ENCODE measurements at regions not wholly inside any gene's neighbourhood (a gene's known extent, or its start where the extent isn't known, plus 50 kb on each side); places are given as distances from the start of the nearest gene placed in this dataset.

DNA sequence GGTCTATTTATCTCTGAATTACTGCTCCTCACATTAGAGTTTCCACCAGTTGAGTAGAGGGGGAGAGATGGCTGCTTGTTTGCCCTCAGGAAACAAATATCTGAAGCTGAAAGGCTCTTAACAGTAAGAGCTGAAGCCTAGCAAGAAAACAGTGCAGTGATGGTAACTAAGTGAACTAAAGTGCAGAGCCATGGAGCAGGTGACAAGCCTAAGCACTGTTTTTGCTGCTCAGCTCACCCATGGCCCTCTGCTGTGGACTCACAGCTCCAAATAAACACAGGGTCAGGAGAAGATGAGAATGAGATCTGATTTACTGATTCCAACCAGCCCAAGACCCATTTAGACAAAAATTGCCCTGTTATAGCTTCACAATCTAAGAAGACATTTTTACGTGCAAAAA, 118.4 kb downstream of the ETAA1 start:
- no peak overlapping the region for H3K27ac Mint-ChIP-seq
- H3K4me3 Mint-ChIP-seq, result no peak overlapping the region
- DNase-seq (ENCODE audit: low spot score), result no peak
- TF ChIP-seq, protein P1, sequence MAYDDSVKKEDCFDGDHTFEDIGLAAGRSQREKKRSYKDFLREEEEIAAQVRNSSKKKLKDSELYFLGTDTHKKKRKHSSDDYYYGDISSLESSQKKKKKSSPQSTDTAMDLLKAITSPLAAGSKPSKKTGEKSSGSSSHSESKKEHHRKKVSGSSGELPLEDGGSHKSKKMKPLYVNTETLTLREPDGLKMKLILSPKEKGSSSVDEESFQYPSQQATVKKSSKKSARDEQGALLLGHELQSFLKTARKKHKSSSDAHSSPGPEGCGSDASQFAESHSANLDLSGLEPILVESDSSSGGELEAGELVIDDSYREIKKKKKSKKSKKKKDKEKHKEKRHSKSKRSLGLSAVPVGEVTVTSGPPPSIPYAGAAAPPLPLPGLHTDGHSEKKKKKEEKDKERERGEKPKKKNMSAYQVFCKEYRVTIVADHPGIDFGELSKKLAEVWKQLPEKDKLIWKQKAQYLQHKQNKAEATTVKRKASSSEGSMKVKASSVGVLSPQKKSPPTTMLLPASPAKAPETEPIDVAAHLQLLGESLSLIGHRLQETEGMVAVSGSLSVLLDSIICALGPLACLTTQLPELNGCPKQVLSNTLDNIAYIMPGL (CRISPR knock-in tag; IDR thresholded peaks at IDR 0.05), result no peak
- no peak for TF ChIP-seq OVOL2 (CRISPR knock-in tag; IDR thresholded peaks at IDR 0.05; ENCODE audit: borderline replicate concordance)
- TF ChIP-seq, protein P2, sequence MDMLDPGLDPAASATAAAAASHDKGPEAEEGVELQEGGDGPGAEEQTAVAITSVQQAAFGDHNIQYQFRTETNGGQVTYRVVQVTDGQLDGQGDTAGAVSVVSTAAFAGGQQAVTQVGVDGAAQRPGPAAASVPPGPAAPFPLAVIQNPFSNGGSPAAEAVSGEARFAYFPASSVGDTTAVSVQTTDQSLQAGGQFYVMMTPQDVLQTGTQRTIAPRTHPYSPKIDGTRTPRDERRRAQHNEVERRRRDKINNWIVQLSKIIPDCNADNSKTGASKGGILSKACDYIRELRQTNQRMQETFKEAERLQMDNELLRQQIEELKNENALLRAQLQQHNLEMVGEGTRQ (CRISPR knock-in tag; IDR thresholded peaks at IDR 0.05), result no peak
- no peak for TF ChIP-seq TP53 (CRISPR knock-in tag; IDR thresholded peaks at IDR 0.05)
- TF ChIP-seq, protein P3, sequence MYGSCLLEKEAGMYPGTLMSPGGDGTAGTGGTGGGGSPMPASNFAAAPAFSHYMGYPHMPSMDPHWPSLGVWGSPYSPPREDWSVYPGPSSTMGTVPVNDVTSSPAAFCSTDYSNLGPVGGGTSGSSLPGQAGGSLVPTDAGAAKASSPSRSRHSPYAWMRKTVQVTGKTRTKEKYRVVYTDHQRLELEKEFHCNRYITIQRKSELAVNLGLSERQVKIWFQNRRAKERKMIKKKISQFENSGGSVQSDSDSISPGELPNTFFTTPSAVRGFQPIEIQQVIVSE (CRISPR knock-in tag; IDR thresholded peaks at IDR 0.05; ENCODE audit: borderline replicate concordance), result no peak
- TF ChIP-seq HMGA2 (CRISPR knock-in tag; IDR thresholded peaks at IDR 0.05), result no peak
- TF ChIP-seq PRRX2 (CRISPR knock-in tag; IDR thresholded peaks at IDR 0.05), result no peak
- TF ChIP-seq, protein P4, sequence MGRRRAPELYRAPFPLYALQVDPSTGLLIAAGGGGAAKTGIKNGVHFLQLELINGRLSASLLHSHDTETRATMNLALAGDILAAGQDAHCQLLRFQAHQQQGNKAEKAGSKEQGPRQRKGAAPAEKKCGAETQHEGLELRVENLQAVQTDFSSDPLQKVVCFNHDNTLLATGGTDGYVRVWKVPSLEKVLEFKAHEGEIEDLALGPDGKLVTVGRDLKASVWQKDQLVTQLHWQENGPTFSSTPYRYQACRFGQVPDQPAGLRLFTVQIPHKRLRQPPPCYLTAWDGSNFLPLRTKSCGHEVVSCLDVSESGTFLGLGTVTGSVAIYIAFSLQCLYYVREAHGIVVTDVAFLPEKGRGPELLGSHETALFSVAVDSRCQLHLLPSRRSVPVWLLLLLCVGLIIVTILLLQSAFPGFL (CRISPR knock-in tag; IDR thresholded peaks at IDR 0.05; ENCODE audit: borderline replicate concordance), result no peak
- TF ChIP-seq NFYB (CRISPR knock-in tag; conservative IDR thresholded peaks at IDR 0.05; ENCODE audit: low read depth), result no peak
- TF ChIP-seq, protein P5, sequence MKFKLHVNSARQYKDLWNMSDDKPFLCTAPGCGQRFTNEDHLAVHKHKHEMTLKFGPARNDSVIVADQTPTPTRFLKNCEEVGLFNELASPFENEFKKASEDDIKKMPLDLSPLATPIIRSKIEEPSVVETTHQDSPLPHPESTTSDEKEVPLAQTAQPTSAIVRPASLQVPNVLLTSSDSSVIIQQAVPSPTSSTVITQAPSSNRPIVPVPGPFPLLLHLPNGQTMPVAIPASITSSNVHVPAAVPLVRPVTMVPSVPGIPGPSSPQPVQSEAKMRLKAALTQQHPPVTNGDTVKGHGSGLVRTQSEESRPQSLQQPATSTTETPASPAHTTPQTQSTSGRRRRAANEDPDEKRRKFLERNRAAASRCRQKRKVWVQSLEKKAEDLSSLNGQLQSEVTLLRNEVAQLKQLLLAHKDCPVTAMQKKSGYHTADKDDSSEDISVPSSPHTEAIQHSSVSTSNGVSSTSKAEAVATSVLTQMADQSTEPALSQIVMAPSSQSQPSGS (CRISPR knock-in tag; IDR thresholded peaks at IDR 0.05; ENCODE audit: borderline replicate concordance, low read depth), result no peak
- TF ChIP-seq, protein P6, sequence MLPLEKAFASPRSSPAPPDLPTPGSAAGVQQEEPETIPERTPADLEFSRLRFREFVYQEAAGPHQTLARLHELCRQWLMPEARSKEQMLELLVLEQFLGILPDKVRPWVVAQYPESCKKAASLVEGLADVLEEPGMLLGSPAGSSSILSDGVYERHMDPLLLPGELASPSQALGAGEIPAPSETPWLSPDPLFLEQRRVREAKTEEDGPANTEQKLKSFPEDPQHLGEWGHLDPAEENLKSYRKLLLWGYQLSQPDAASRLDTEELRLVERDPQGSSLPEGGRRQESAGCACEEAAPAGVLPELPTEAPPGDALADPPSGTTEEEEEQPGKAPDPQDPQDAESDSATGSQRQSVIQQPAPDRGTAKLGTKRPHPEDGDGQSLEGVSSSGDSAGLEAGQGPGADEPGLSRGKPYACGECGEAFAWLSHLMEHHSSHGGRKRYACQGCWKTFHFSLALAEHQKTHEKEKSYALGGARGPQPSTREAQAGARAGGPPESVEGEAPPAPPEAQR (CRISPR knock-in tag; IDR thresholded peaks at IDR 0.05), result no peak
- TF ChIP-seq ZNF232 (CRISPR knock-in tag; IDR thresholded peaks at IDR 0.05), result no peak
- TF ChIP-seq ZNF671 (CRISPR knock-in tag; IDR thresholded peaks at IDR 0.05), result no peak
- TF ChIP-seq, protein P7, sequence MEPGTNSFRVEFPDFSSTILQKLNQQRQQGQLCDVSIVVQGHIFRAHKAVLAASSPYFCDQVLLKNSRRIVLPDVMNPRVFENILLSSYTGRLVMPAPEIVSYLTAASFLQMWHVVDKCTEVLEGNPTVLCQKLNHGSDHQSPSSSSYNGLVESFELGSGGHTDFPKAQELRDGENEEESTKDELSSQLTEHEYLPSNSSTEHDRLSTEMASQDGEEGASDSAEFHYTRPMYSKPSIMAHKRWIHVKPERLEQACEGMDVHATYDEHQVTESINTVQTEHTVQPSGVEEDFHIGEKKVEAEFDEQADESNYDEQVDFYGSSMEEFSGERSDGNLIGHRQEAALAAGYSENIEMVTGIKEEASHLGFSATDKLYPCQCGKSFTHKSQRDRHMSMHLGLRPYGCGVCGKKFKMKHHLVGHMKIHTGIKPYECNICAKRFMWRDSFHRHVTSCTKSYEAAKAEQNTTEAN (CRISPR knock-in tag; IDR thresholded peaks at IDR 0.05), result no peak
- no peaks in the 10 kb centered on the region for H3K27me3 Mint-ChIP-seq (ENCODE audit: low read depth)
- H3K4me1 Mint-ChIP-seq, result no peaks in the 10 kb centered on the region
- no peaks in the 10 kb centered on the region for H3K36me3 Mint-ChIP-seq
- POLR2A ChIA-PET, result no interaction called here
- peaks cover 5% of the 10 kb centered on the region for H3K9me3 Mint-ChIP-seq
- ATAC-seq, result no peak
- CTCF ChIA-PET, result no interaction called here

DNA sequence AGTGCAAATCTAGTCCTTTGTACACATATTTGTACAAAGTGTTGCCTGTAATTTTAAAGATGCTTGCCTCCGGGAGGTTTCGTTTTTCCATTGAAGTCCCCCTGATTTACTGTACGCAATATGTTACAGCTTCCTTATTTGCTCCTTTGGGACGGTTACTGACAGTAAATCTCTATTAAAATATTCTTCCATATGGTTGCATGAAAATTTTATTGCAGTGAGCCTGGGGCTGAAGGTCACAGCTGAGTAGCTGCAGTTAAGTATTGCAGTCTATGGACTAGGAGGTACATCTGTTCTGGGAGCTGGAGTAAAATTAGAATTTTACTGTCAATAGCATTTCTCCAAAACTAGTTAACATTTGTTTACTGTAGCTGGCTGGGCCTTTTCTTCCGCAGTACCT, 119.2 kb downstream of the ETAA1 start:
- Mint-ChIP-seq H3K27me3 (ENCODE audit: low read depth) (no peaks in the 10 kb centered on the region), H3K36me3 (no peaks in the 10 kb centered on the region), H3K9me3 (peaks cover 5% of the 10 kb centered on the region), H3K27ac (no peak overlapping the region), H3K4me1 (no peaks in the 10 kb centered on the region), H3K4me3 (no peak overlapping the region)
- ChIA-PET CTCF (no interaction called here), POLR2A (no interaction called here)
- no peak for ATAC-seq
- no peak for DNase-seq (ENCODE audit: low spot score)
- TF ChIP-seq NR1H2 (CRISPR knock-in tag; IDR thresholded peaks at IDR 0.05) (no peak), ZNF317 (CRISPR knock-in tag; IDR thresholded peaks at IDR 0.05; ENCODE audit: borderline replicate concordance, low read depth) (no peak), NR2C2 (CRISPR knock-in tag; IDR thresholded peaks at IDR 0.05) (no peak), ZNF671 (CRISPR knock-in tag; IDR thresholded peaks at IDR 0.05) (no peak), ZNF138 (CRISPR knock-in tag; conservative IDR thresholded peaks at IDR 0.05) (no peak)
- TF ChIP-seq, protein P8, sequence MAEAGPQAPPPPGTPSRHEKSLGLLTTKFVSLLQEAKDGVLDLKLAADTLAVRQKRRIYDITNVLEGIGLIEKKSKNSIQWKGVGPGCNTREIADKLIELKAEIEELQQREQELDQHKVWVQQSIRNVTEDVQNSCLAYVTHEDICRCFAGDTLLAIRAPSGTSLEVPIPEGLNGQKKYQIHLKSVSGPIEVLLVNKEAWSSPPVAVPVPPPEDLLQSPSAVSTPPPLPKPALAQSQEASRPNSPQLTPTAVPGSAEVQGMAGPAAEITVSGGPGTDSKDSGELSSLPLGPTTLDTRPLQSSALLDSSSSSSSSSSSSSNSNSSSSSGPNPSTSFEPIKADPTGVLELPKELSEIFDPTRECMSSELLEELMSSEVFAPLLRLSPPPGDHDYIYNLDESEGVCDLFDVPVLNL (CRISPR knock-in tag; IDR thresholded peaks at IDR 0.05; ENCODE audit: borderline replicate concordance, low read depth), result no peak
- TF ChIP-seq, protein P9, sequence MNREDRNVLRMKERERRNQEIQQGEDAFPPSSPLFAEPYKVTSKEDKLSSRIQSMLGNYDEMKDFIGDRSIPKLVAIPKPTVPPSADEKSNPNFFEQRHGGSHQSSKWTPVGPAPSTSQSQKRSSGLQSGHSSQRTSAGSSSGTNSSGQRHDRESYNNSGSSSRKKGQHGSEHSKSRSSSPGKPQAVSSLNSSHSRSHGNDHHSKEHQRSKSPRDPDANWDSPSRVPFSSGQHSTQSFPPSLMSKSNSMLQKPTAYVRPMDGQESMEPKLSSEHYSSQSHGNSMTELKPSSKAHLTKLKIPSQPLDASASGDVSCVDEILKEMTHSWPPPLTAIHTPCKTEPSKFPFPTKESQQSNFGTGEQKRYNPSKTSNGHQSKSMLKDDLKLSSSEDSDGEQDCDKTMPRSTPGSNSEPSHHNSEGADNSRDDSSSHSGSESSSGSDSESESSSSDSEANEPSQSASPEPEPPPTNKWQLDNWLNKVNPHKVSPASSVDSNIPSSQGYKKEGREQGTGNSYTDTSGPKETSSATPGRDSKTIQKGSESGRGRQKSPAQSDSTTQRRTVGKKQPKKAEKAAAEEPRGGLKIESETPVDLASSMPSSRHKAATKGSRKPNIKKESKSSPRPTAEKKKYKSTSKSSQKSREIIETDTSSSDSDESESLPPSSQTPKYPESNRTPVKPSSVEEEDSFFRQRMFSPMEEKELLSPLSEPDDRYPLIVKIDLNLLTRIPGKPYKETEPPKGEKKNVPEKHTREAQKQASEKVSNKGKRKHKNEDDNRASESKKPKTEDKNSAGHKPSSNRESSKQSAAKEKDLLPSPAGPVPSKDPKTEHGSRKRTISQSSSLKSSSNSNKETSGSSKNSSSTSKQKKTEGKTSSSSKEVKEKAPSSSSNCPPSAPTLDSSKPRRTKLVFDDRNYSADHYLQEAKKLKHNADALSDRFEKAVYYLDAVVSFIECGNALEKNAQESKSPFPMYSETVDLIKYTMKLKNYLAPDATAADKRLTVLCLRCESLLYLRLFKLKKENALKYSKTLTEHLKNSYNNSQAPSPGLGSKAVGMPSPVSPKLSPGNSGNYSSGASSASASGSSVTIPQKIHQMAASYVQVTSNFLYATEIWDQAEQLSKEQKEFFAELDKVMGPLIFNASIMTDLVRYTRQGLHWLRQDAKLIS (CRISPR knock-in tag; IDR thresholded peaks at IDR 0.05; ENCODE audit: borderline replicate concordance), result no peak
- TF ChIP-seq, protein P2 (CRISPR knock-in tag; IDR thresholded peaks at IDR 0.05), result no peak
